OCI-LY7 (cell line): ENCODE measurements at regions not wholly inside any gene's neighbourhood (a gene's known extent, or its start where the extent isn't known, plus 50 kb on each side); places are given as distances from the start of the nearest gene placed in this dataset.

Experiments
- EZH2phosphoT487 ChIP-seq: fragments of 200-600 bp; sonication (generic); IDR thresholded peaks from 2 replicates; pipeline ENCODE4 v1.6.1; 2018; ENCODE audit warnings: low read depth, borderline replicate concordance, mild to moderate bottlenecking, mixed run types, antibody characterized with exemption, low read length, moderate library complexity, mixed read lengths
- TF ChIP-seq, protein P1 (sequence below): fragments of 200-600 bp; sonication (generic); conservative IDR thresholded peaks from 2 replicates; pipeline ENCODE4 v1.5.1; 2014; ENCODE audit warnings: mild to moderate bottlenecking, antibody characterized with exemption, low read length, moderate library complexity, mixed read lengths

DNA sequence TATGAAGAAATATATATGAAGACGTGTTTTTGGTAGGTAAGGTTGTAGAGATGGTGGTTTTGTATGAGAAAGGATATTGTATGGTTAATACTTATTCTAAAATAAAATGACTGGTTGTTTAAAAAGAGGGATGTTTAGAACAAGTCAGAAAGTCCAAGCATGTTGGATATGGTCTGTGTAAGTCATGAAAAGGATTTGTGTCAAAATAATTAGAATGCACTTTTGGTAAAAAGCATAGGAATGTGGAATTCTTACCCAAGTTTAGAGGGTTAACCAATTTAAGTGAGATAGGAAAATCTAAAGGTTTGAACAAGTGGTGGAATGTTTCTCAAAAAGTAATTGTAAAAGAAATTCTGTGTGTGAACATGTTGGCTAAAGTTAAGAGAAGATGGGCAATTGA, 1556.5 kb upstream of the C9orf72 start:
- TF ChIP-seq, protein P1, sequence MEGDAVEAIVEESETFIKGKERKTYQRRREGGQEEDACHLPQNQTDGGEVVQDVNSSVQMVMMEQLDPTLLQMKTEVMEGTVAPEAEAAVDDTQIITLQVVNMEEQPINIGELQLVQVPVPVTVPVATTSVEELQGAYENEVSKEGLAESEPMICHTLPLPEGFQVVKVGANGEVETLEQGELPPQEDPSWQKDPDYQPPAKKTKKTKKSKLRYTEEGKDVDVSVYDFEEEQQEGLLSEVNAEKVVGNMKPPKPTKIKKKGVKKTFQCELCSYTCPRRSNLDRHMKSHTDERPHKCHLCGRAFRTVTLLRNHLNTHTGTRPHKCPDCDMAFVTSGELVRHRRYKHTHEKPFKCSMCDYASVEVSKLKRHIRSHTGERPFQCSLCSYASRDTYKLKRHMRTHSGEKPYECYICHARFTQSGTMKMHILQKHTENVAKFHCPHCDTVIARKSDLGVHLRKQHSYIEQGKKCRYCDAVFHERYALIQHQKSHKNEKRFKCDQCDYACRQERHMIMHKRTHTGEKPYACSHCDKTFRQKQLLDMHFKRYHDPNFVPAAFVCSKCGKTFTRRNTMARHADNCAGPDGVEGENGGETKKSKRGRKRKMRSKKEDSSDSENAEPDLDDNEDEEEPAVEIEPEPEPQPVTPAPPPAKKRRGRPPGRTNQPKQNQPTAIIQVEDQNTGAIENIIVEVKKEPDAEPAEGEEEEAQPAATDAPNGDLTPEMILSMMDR = no peak
- no peak for TF ChIP-seq EZH2phosphoT487
